ENCODE measurements at regions not wholly inside any gene's neighbourhood (a gene's known extent, or its start where the extent isn't known, plus 50 kb on each side); places are given as distances from the start of the nearest gene placed in this dataset.

- in situ Hi-C loops (cut with MboI; ENCODE audit: low sequenced_read_pairs): no loop called here
These were observed 138.0 kb upstream of the HS3ST2 start for GRCh38 chr16:22675745-22676540.

GRCh38 chr16:22677024-22677830 lies 136.7 kb upstream of the HS3ST2 start:
- in situ Hi-C loops (cut with MboI; ENCODE audit: low sequenced_read_pairs): no loop called here

GRCh38 chr16:22678311-22678710 lies 135.7 kb upstream of the HS3ST2 start:
- in situ Hi-C loops (cut with MboI; ENCODE audit: low sequenced_read_pairs): no loop called here

- in situ Hi-C loops (cut with MboI; ENCODE audit: low sequenced_read_pairs): no loop called here
These were observed 132.2 kb upstream of the HS3ST2 start for GRCh38 chr16:22681554-22682291.

GRCh38 chr16:22683258-22683657 lies 130.7 kb upstream of the HS3ST2 start:
- in situ Hi-C loops (cut with MboI; ENCODE audit: low sequenced_read_pairs): no loop called here

- in situ Hi-C loops (cut with MboI; ENCODE audit: low sequenced_read_pairs): no loop called here
These were observed 130.0 kb upstream of the HS3ST2 start for GRCh38 chr16:22683730-22684573.

- in situ Hi-C loops (cut with MboI; ENCODE audit: low sequenced_read_pairs): no loop called here
These were observed 129.1 kb upstream of the HS3ST2 start for GRCh38 chr16:22684574-22685458.

- in situ Hi-C loops (cut with MboI; ENCODE audit: low sequenced_read_pairs): no loop called here
These were observed 128.5 kb upstream of the HS3ST2 start for GRCh38 chr16:22685459-22685830.

- in situ Hi-C loops (cut with MboI; ENCODE audit: low sequenced_read_pairs): no loop called here
These were observed 126.9 kb upstream of the HS3ST2 start for GRCh38 chr16:22687031-22687530.

GRCh38 chr16:22688463-22688862 lies 125.5 kb upstream of the HS3ST2 start:
- in situ Hi-C loops (cut with MboI; ENCODE audit: low sequenced_read_pairs): no loop called here

- in situ Hi-C loops (cut with MboI; ENCODE audit: low sequenced_read_pairs): no loop called here
These were observed 125.0 kb upstream of the HS3ST2 start for GRCh38 chr16:22688930-22689329.

- in situ Hi-C loops (cut with MboI; ENCODE audit: low sequenced_read_pairs): no loop called here
These were observed 122.6 kb upstream of the HS3ST2 start for GRCh38 chr16:22691335-22691734.

- in situ Hi-C loops (cut with MboI; ENCODE audit: low sequenced_read_pairs): no loop called here
These were observed 121.9 kb upstream of the HS3ST2 start for GRCh38 chr16:22692034-22692433.

- in situ Hi-C loops (cut with MboI; ENCODE audit: low sequenced_read_pairs): no loop called here
These were observed 120.9 kb upstream of the HS3ST2 start for GRCh38 chr16:22692916-22693637.

- in situ Hi-C loops (cut with MboI; ENCODE audit: low sequenced_read_pairs): no loop called here
These were observed 120.2 kb upstream of the HS3ST2 start for GRCh38 chr16:22693638-22694340.

- in situ Hi-C loops (cut with MboI; ENCODE audit: low sequenced_read_pairs): loop anchor here (5.0 kb wide), 1 partner anchor 1113 kb away; no protein-coding TSS in a partner anchor
These were observed 119.0 kb upstream of the HS3ST2 start for GRCh38 chr16:22694887-22695382.

GRCh38 chr16:22695773-22696172 lies 118.2 kb upstream of the HS3ST2 start:
- in situ Hi-C loops (cut with MboI; ENCODE audit: low sequenced_read_pairs): loop anchor here (5.0 kb wide), 1 partner anchor 1113 kb away; no protein-coding TSS in a partner anchor

GRCh38 chr16:22699356-22699755 lies 114.6 kb upstream of the HS3ST2 start:
- in situ Hi-C loops (cut with MboI; ENCODE audit: low sequenced_read_pairs): loop anchor here (5.0 kb wide), 1 partner anchor 1117 kb away; no protein-coding TSS in a partner anchor
